ENCODE measurements at regions not wholly inside any gene's neighbourhood (a gene's known extent, or its start where the extent isn't known, plus 50 kb on each side); places are given as distances from the start of the nearest gene placed in this dataset.

- TF ChIP-seq POLR2A (IDR thresholded peaks at IDR 0.05), result no peak
- TF ChIP-seq, protein P1, sequence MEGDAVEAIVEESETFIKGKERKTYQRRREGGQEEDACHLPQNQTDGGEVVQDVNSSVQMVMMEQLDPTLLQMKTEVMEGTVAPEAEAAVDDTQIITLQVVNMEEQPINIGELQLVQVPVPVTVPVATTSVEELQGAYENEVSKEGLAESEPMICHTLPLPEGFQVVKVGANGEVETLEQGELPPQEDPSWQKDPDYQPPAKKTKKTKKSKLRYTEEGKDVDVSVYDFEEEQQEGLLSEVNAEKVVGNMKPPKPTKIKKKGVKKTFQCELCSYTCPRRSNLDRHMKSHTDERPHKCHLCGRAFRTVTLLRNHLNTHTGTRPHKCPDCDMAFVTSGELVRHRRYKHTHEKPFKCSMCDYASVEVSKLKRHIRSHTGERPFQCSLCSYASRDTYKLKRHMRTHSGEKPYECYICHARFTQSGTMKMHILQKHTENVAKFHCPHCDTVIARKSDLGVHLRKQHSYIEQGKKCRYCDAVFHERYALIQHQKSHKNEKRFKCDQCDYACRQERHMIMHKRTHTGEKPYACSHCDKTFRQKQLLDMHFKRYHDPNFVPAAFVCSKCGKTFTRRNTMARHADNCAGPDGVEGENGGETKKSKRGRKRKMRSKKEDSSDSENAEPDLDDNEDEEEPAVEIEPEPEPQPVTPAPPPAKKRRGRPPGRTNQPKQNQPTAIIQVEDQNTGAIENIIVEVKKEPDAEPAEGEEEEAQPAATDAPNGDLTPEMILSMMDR (IDR thresholded peaks at IDR 0.05 in 8 of 11, conservative IDR thresholded peaks at IDR 0.05 in 3 of 11), result no peak
These were observed 320.9 kb downstream of the IRX2 start for GRCh38 chr5:2430606-2431005.

Measured in spleen (tissue), 7 donors.